Right lobe of liver (tissue), 4 donors: ENCODE measurements at regions not wholly inside any gene's neighbourhood (a gene's known extent, or its start where the extent isn't known, plus 50 kb on each side); places are given as distances from the start of the nearest gene placed in this dataset.

Experiments used
- POLR2A ChIP-seq: fragments of 450-650 bp; IDR thresholded peaks from one replicate; pipeline ENCODE4 v1.6.1; 2017; ENCODE audit warnings: antibody characterized with exemption, mild to moderate bottlenecking
- TF ChIP-seq, protein P1 (sequence below), 4 donors: fragments of 200-600 bp in 3 of 4; fragments of 450-650 bp in 1 of 4; IDR thresholded peaks; one replicate each; pipeline versions ENCODE4 v1.5.1 to v1.8.0; 2016 to 2022; ENCODE audit warnings: antibody characterized with exemption in 4 of 4, mild to moderate bottlenecking in 2 of 4
- donor health status: DM: no; HTN: no; CAD: no.
- donor health status: DM: no; HTN: no; CAD: no.
- donor health status: DM: no; HTN: yes; CAD: no.

DNA sequence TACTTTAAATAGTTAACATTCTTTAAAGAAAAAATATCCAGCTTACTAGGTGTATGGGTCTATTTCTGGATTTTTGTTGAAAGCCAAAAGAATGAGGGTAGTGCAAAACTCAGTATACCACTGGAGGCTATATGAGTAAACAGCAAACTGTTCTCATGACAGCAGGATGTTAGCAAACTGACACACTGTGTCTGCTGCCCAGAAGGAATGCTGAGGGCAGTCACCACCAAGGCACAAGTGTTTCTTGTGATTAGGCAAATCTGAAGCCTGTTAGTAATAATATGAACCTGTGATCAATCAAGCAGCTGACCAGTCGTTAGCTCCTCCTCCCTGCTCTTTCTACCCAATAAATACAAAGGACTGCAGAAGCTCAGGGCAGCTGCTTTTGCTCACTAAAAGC is 50.5 kb upstream of the SULT1C3 start:
- TF ChIP-seq POLR2A, result no peak
- TF ChIP-seq, protein P1, sequence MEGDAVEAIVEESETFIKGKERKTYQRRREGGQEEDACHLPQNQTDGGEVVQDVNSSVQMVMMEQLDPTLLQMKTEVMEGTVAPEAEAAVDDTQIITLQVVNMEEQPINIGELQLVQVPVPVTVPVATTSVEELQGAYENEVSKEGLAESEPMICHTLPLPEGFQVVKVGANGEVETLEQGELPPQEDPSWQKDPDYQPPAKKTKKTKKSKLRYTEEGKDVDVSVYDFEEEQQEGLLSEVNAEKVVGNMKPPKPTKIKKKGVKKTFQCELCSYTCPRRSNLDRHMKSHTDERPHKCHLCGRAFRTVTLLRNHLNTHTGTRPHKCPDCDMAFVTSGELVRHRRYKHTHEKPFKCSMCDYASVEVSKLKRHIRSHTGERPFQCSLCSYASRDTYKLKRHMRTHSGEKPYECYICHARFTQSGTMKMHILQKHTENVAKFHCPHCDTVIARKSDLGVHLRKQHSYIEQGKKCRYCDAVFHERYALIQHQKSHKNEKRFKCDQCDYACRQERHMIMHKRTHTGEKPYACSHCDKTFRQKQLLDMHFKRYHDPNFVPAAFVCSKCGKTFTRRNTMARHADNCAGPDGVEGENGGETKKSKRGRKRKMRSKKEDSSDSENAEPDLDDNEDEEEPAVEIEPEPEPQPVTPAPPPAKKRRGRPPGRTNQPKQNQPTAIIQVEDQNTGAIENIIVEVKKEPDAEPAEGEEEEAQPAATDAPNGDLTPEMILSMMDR (IDR thresholded peaks at IDR 0.05), result no peak
